ENCODE measurements at regions not wholly inside any gene's neighbourhood (a gene's known extent, or its start where the extent isn't known, plus 50 kb on each side); places are given as distances from the start of the nearest gene placed in this dataset.

GRCh38 chr12:33566403-33566802 lies 126.8 kb upstream of the SYT10 start (continued):
- no peak for TF ChIP-seq MEIS1 (CRISPR knock-in tag; IDR thresholded peaks at IDR 0.05; ENCODE audit: borderline replicate concordance)

- DNase-seq (ENCODE audit: low spot score) (no peak), ATAC-seq (no peak), FAIRE-seq (no peak)
- intact Hi-C loops (cut with micrococcal nuclease; ENCODE audit: unreplicated experiment): no loop called here
- H2AFZ ChIP-seq (ENCODE audit: low read length): no peak overlapping the region
- no peaks in the 10 kb centered on the region for H3K4me1 ChIP-seq (ENCODE audit: insufficient read depth, low read length)
- ChIA-PET POLR2A (no interaction called here), CTCF (ENCODE audit: low intra/inter-chr PET ratio, low total read pairs) (no interaction called here)
- BruUV-seq (replicated peaks): no TSS peak
- in situ Hi-C loops (cut with HindIII; ENCODE audit: extremely low pct_ligation_motif_present, low pct_unique_long_range_greater_than_20kb): no loop called here
- no peaks in the 10 kb centered on the region; a peak in 1 of 5 replicates for H3K27me3 ChIP-seq (ENCODE audit: control insufficient read depth in 1 of 2, insufficient read depth in 2 of 2, low read length in 2 of 2)
- no peaks in the 10 kb centered on the region for H3K79me2 ChIP-seq (ENCODE audit: insufficient read depth, low read length)
- H3K9ac ChIP-seq (ENCODE audit: insufficient read depth, low read depth, low read length): no peak overlapping the region
- H3K4me3 ChIP-seq (replicated peaks in 1 of 3; ENCODE audit: insufficient read depth in 1 of 3, low read depth in 2 of 3, low read length in 3 of 3): no peak overlapping the region
- no peak overlapping the region for H3K27ac ChIP-seq (ENCODE audit: extremely low read length, insufficient read depth, low read length)
- H3K9me3 ChIP-seq (ENCODE audit: low read length): no peaks in the 10 kb centered on the region
- H3K36me3 ChIP-seq (replicated peaks in 1 of 2; ENCODE audit: control insufficient read depth in 1 of 2, insufficient read depth in 2 of 2, low read length in 2 of 2): no peaks in the 10 kb centered on the region
- H3K4me2 ChIP-seq (ENCODE audit: low read depth, low read length): no peak overlapping the region
- WGBS (ENCODE audit: low lambda C conversion rate): 2% methylated on average over 3 of the region's 3 CpGs
- no peaks in the 10 kb centered on the region for H4K20me1 ChIP-seq (ENCODE audit: insufficient read depth, low read length)
- TF ChIP-seq ZNF564 (CRISPR knock-in tag; IDR thresholded peaks at IDR 0.05) (no peak), ZGPAT (CRISPR knock-in tag; IDR thresholded peaks at IDR 0.05) (no peak), AFF4 (CRISPR knock-in tag; IDR thresholded peaks at IDR 0.05) (no peak), ZNF772 (CRISPR knock-in tag; IDR thresholded peaks at IDR 0.05) (no peak), GATAD2A (CRISPR knock-in tag; IDR thresholded peaks at IDR 0.05) (no peak), CTCF (CRISPR knock-in tag; IDR thresholded peaks at IDR 0.05) (no peak), HDAC6 (IDR thresholded peaks at IDR 0.05; ENCODE audit: low read depth, low read length) (no peak), REL (CRISPR knock-in tag; conservative IDR thresholded peaks at IDR 0.05) (no peak)
Measured at GRCh38 chr12:33575346-33575745, 135.7 kb upstream of the SYT10 start.

All from HepG2 (cell line).